Nephron (organoid): ENCODE measurements at regions not wholly inside any gene's neighbourhood (a gene's known extent, or its start where the extent isn't known, plus 50 kb on each side); places are given as distances from the start of the nearest gene placed in this dataset.
A peak's percentile ranks its signal among the peaks of the same experiment; 100 is the strongest.

Source experiments
- H3K27ac Mint-ChIP-seq, 3 experiments: 2 replicates each; pipeline ENCODE4 v1.8.0; 2020; ENCODE audit warnings: mixed read lengths in 3 of 3, mild to moderate bottlenecking in 2 of 3, moderate library complexity in 1 of 3
- H3K27me3 Mint-ChIP-seq: 2 replicates; pipeline ENCODE4 v1.8.0; 2021; ENCODE audit warnings: low read depth, mild to moderate bottlenecking, moderate library complexity, mixed read lengths
- H3K36me3 Mint-ChIP-seq: 2 replicates; pipeline ENCODE4 v1.8.0; 2020; ENCODE audit warnings: low read depth, mixed read lengths
- H3K4me1 Mint-ChIP-seq: 2 replicates; pipeline ENCODE4 v1.8.0; 2020; ENCODE audit warnings: mixed read lengths
- H3K4me3 Mint-ChIP-seq, 3 experiments: 2 replicates each; pipeline ENCODE4 v1.8.0; 2020; ENCODE audit warnings: mild to moderate bottlenecking in 3 of 3, mixed read lengths in 3 of 3, moderate library complexity in 2 of 3
- H3K9me3 Mint-ChIP-seq: 2 replicates; pipeline ENCODE4 v1.8.0; 2020; ENCODE audit warnings: mixed read lengths
- TF ChIP-seq, protein P1 (sequence below), 3 experiments: fragments of 200-600 bp; sonication (generic); IDR thresholded peaks; one replicate each; pipeline ENCODE4 v1.5.0; 2021; ENCODE audit warnings: antibody characterized with exemption in 3 of 3; ENCODE audit not compliant: unreplicated experiment in 3 of 3

DNA sequence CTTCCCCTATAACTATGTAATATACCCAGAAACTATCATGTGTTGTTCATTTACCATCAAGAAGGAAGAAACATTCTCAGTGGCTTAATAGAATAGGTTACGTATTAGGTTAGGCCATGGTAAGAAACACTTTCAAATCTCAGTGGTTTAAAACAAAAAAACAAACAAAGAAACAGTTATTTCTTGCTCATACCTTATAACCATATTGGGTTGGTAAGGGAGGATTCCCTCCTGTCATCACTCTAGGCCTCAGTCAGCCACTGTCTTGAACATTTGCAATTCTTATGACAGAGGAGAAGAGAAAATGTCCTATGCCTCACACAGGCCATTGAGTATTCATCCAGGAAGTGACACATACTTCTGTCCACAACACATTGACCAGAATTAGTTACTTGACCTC is 727.7 kb upstream of the NECTIN3 start:
- no peaks in the 10 kb centered on the region for H3K9me3 Mint-ChIP-seq
- peaks cover 19% of the 10 kb centered on the region for H3K4me1 Mint-ChIP-seq
- H3K27ac Mint-ChIP-seq, result peak overlapping the region; percentile 47 to 83 (median 72)
- no peak overlapping the region for H3K4me3 Mint-ChIP-seq
- H3K27me3 Mint-ChIP-seq, result no peaks in the 10 kb centered on the region
- H3K36me3 Mint-ChIP-seq, result no peaks in the 10 kb centered on the region
- TF ChIP-seq, protein P1, sequence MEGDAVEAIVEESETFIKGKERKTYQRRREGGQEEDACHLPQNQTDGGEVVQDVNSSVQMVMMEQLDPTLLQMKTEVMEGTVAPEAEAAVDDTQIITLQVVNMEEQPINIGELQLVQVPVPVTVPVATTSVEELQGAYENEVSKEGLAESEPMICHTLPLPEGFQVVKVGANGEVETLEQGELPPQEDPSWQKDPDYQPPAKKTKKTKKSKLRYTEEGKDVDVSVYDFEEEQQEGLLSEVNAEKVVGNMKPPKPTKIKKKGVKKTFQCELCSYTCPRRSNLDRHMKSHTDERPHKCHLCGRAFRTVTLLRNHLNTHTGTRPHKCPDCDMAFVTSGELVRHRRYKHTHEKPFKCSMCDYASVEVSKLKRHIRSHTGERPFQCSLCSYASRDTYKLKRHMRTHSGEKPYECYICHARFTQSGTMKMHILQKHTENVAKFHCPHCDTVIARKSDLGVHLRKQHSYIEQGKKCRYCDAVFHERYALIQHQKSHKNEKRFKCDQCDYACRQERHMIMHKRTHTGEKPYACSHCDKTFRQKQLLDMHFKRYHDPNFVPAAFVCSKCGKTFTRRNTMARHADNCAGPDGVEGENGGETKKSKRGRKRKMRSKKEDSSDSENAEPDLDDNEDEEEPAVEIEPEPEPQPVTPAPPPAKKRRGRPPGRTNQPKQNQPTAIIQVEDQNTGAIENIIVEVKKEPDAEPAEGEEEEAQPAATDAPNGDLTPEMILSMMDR (IDR thresholded peaks at IDR 0.05; ENCODE audit: unreplicated experiment in 3 of 3), result no peak

GRCh38 chr3:110344487-110344886 is 727.1 kb upstream of the NECTIN3 start:
- peaks cover 19% of the 10 kb centered on the region for H3K4me1 Mint-ChIP-seq
- TF ChIP-seq, protein P1 (IDR thresholded peaks at IDR 0.05; ENCODE audit: unreplicated experiment in 3 of 3), result no peak
- H3K36me3 Mint-ChIP-seq, result no peaks in the 10 kb centered on the region
- H3K9me3 Mint-ChIP-seq, result no peaks in the 10 kb centered on the region
- H3K27me3 Mint-ChIP-seq, result no peaks in the 10 kb centered on the region
- H3K4me3 Mint-ChIP-seq, result no peak overlapping the region
- peak overlapping the region; percentile 47 to 83 (median 72) for H3K27ac Mint-ChIP-seq

- H3K27ac Mint-ChIP-seq, result peak overlapping the region; percentile 47 to 83 (median 72)
- H3K4me3 Mint-ChIP-seq, result no peak overlapping the region
- no peaks in the 10 kb centered on the region for H3K9me3 Mint-ChIP-seq
- H3K4me1 Mint-ChIP-seq, result peaks cover 19% of the 10 kb centered on the region
- TF ChIP-seq, protein P1 (IDR thresholded peaks at IDR 0.05; ENCODE audit: unreplicated experiment in 3 of 3), result no peak
- H3K27me3 Mint-ChIP-seq, result no peaks in the 10 kb centered on the region
- H3K36me3 Mint-ChIP-seq, result no peaks in the 10 kb centered on the region
These were observed 726.5 kb upstream of the NECTIN3 start for GRCh38 chr3:110344897-110345767.

- Mint-ChIP-seq H3K9me3 (no peaks in the 10 kb centered on the region), H3K4me1 (peaks cover 32% of the 10 kb centered on the region), H3K27ac (no peak overlapping the region), H3K27me3 (no peaks in the 10 kb centered on the region), H3K36me3 (no peaks in the 10 kb centered on the region), H3K4me3 (no peak overlapping the region)
- TF ChIP-seq, protein P1 (IDR thresholded peaks at IDR 0.05; ENCODE audit: unreplicated experiment in 3 of 3), result no peak
These were observed 722.3 kb upstream of the NECTIN3 start for GRCh38 chr3:110349295-110349694.

- H3K36me3 Mint-ChIP-seq, result no peaks in the 10 kb centered on the region
- H3K27ac Mint-ChIP-seq, result no peak overlapping the region
- TF ChIP-seq, protein P1 (IDR thresholded peaks at IDR 0.05; ENCODE audit: unreplicated experiment in 3 of 3), result no peak
- H3K4me3 Mint-ChIP-seq, result no peak overlapping the region
- peaks cover 18% of the 10 kb centered on the region for H3K4me1 Mint-ChIP-seq
- peaks cover 9% of the 10 kb centered on the region for H3K9me3 Mint-ChIP-seq
- no peaks in the 10 kb centered on the region for H3K27me3 Mint-ChIP-seq
These were observed 718.6 kb upstream of the NECTIN3 start for GRCh38 chr3:110352841-110353604.
